GM21723 (cell line): ENCODE measurements at regions not wholly inside any gene's neighbourhood (a gene's known extent, or its start where the extent isn't known, plus 50 kb on each side); places are given as distances from the start of the nearest gene placed in this dataset.

Experiments
- ATAC-seq: cut with Tn5 transposase; IDR thresholded peaks from one replicate; pipeline ENCODE4 v1.9.1; 2021; ENCODE audit warnings: mild to moderate bottlenecking, moderate library complexity; ENCODE audit not compliant: unreplicated experiment

GRCh38 chr13:50071379-50071778 lies 56.1 kb downstream of the KCNRG start:
- no peak for ATAC-seq

GRCh38 chr13:50072676-50073075 lies 57.4 kb downstream of the KCNRG start:
- ATAC-seq = no peak

DNA sequence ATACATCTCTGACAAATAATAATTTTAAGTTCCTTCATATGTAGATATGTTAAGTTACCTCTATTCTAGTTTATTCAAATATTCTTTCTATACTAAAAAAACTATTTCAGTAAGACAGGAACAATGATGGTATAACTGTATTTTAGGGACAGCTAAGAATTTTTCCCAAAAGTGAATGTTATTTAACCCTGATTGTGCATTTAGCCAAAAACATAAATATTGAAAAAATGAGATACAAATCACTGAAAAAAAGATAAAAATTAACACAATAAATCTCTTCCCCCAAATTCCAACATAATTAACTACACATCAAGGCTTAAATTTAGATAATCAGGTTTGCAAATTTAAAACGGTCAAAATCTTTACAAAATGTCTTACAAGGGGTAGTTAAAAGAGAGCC lies 58.1 kb downstream of the KCNRG start:
- no peak for ATAC-seq

DNA sequence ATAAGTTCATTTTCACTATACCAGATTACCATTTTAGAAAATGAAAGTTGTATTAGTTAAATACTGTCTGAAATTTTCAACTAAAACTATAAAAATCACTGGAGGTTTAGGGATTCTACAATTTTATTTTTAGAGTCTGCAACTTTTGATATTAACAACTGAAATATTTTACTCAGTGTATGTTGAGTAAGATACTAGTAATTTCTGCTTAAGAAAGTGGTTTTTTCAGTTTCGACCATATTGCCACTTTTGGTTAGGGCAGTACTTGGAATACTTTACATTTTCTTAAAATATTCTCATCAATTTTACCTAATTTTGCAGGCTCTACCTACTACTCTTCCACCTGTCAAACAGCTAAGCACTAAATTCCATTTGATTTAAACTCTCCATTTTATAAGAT lies 59.6 kb downstream of the KCNRG start:
- peak; percentile 67 for ATAC-seq

DNA sequence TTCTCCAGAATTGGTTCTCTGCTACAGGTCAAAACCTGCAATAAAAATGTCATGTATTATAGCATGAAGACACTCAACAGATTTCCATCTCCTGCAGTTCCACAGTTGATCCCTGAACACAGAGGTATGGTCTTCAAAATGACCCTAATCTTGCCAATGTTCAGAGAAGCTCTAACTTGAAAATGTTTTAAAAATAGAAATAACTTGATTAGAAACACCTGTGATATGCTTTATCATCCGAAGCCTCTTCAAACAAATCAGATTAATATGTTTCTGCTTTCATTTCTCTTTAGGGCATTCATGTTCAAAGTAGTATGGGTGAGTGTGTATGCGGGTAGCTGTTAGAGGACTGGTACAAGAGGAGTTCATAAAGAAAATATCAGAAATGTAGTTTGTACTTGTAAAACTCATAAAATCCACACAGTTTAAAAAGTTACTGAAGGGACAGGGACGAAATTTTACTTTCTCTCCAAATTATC lies 60.4 kb downstream of the KCNRG start:
- no peak for ATAC-seq

GRCh38 chr13:50077431-50077830 lies 62.2 kb downstream of the KCNRG start:
- no peak for ATAC-seq

- ATAC-seq = no peak
Observed at GRCh38 chr13:50078231-50078894, 63.1 kb downstream of the KCNRG start.

DNA sequence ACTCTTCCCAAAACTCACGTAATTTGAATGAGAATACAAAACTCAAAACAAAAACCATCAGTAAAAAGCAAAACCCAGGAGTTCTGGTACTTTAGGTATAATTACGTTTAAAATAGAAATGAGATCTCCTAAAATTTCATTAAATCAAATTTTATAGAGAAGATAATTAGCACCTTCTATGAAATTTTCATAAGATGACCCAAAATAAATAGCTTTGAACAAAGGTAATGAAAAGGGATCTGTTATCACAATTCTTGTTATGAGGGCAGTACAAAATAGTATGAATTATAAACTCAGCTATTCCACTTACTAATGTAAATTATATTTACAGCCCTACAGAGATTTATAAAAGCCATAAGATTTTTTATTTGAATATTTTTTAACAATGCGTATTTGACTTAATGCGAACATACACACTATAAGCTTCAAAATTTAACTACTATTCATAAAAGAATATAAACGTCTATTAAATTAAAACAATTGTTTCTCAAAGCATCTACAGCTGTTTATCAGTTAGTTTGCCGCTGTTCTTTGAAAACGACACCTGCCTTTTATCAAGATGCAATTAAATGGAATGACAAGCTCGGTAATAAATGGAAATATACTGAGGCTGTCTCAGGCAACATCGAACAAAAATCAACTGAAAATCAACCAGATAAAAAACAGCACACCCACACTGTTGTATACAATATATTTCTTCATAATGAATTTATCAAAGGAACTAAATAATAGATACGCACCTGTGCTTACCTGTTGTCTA lies 63.8 kb downstream of the KCNRG start:
- ATAC-seq = no peak

- ATAC-seq = no peak
Observed at GRCh38 chr13:50079655-50080202, 64.5 kb downstream of the KCNRG start.

DNA sequence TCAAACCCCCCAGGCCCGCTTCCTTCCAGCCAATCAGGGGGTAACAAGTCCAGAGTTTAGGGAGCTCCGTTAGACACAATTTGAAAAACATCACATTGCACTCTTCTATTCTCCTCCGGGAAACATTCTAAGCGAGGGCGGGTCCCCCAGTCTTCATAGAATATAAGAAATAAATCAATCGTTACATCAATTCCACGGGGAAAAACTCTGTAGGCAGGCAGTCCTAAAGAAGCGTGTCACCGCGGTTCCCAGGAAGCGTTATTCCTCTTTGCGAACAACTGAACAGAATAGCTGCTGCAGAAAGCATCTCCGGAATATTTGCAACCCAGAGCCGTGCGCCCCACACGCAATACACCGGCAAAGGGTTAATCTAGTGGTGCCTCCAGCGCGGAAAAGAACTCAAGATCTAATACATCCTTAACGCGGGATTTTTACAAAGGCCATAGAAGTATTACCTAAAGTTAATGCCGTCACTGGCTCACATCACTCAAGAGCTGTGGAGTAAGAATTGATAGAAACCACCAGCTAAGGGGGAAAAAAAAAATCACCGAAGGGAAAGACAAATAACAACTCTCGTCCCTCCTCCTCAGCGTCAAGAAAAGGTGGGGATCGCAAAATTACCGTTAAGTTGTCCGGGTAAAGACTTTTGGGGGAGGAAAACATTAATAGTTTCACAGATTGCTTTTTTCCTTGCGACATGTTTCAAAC lies 65.1 kb downstream of the KCNRG start:
- ATAC-seq = no peak

- peak; percentile 11 for ATAC-seq
Observed at GRCh38 chr13:50080911-50081678, 65.9 kb downstream of the KCNRG start.

- peak; percentile 72 for ATAC-seq
Observed at GRCh38 chr13:50081679-50082425, 66.6 kb downstream of the KCNRG start.

DNA sequence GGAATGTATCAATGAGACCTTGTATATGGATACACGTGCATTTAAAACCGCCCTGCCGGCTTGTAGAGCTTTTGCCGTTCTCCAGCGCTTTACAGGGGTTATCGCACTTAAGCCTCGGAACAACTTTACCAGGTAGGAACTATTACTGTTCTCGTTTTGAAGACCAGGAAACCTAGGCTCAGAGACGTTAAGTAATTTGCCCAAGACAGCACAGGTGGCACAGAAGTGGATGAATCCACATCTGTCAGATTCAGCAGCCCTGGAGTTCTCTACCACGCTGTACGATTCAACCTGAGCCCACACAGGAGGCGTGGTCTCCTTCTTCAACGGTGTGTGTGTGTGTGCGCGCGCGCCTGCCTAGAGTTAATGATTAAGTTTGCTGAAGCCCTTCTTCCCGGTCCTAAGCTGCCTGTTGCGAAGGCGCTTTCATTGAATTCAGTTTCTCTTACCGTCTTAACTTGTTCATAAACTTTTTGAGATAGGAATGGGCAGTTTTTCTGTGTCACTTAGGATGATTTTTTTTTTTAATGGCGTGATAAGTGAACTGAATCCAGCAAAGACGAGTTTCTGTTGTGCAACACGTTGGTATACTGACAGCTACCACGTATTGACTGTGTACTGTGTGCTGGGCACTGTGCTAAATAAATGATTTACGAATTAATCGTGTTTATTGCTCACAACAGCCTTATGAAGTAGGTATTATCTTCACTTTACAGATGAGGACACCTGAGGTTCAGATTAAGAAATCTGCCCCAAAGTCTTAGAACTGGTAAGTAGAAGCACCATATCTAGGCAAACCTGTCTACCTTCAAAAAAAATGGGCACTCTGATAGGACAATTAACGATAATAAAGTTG lies 67.4 kb downstream of the KCNRG start:
- peak; percentile 50 for ATAC-seq

GRCh38 chr13:50085063-50085462 lies 69.8 kb downstream of the KCNRG start:
- no peak for ATAC-seq

DNA sequence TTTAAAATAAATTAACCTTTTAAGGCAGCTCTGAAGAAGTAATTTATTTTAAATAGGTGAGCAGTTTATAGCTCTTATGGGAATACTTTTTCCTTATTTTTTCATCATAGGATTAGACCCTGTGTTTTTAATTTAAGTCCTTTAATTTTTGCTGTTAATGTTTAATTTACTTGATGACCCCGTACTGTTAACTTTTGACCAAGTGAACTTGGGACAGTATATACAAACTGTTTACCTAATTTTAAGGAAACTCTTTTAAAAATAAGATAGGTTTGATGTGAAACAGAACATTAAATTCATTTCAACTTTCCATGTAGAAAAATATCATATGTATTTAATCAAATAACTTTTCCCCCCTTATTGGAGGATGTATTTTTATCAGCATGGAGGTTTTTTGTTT lies 74.4 kb downstream of the KCNRG start:
- no peak for ATAC-seq

DNA sequence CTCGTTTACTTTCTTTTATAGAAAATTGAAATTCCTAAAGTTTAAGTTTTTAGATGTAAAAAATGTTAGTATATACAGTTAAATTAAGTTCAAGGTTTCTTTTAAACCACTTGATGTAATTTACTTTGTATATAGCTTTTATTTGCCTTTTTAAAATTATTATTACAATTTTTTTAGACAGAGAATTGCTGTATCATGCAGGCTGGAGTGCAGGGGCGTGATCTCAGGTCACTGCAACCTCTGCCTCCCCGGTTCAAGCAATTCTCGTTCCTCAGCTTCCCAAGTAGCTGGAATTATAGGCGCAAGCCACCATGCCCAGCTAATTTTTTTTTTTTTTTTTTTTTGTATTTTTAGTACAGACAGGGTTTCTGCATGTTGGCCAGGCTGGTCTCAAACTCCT lies 75.0 kb downstream of the KCNRG start:
- ATAC-seq = no peak

- ATAC-seq = no peak
Observed at GRCh38 chr13:50094615-50095293, 79.5 kb downstream of the KCNRG start.

- no peak for ATAC-seq
Observed at GRCh38 chr13:50098693-50099092, 83.4 kb downstream of the KCNRG start.

- ATAC-seq = no peak
Observed at GRCh38 chr13:50099473-50099872, 84.2 kb downstream of the KCNRG start.
